Nephron progenitor cell (in vitro differentiated cells): ENCODE measurements at regions not wholly inside any gene's neighbourhood (a gene's known extent, or its start where the extent isn't known, plus 50 kb on each side); places are given as distances from the start of the nearest gene placed in this dataset.

Source experiments
- DNase-seq: peaks from one replicate; pipeline ENCODE4 v3.0.0; 2021
- H3K27ac Mint-ChIP-seq: 2 replicates; pipeline ENCODE4 v1.8.0; 2021; ENCODE audit warnings: mild to moderate bottlenecking, moderate library complexity, mixed read lengths
- H3K27me3 Mint-ChIP-seq: 2 replicates; pipeline ENCODE4 v1.8.0; 2021; ENCODE audit warnings: mild to moderate bottlenecking, low read depth, mixed read lengths; ENCODE audit not compliant: poor library complexity
- H3K36me3 Mint-ChIP-seq: 2 replicates; pipeline ENCODE4 v1.8.0; 2021; ENCODE audit warnings: low read depth, mixed read lengths
- H3K4me1 Mint-ChIP-seq: 2 replicates; pipeline ENCODE4 v1.8.0; 2021; ENCODE audit warnings: mixed read lengths
- H3K4me3 Mint-ChIP-seq: 2 replicates; pipeline ENCODE4 v1.8.0; 2021; ENCODE audit warnings: mild to moderate bottlenecking, moderate library complexity, mixed read lengths
- H3K9me3 Mint-ChIP-seq: 2 replicates; pipeline ENCODE4 v1.8.0; 2021; ENCODE audit warnings: mild to moderate bottlenecking, moderate library complexity, mixed read lengths
- TF ChIP-seq, protein P1 (sequence below): fragments of 200-600 bp; sonication (generic); IDR thresholded peaks from 2 replicates; pipeline ENCODE4 v1.5.0; 2021; ENCODE audit warnings: antibody characterized with exemption

DNA sequence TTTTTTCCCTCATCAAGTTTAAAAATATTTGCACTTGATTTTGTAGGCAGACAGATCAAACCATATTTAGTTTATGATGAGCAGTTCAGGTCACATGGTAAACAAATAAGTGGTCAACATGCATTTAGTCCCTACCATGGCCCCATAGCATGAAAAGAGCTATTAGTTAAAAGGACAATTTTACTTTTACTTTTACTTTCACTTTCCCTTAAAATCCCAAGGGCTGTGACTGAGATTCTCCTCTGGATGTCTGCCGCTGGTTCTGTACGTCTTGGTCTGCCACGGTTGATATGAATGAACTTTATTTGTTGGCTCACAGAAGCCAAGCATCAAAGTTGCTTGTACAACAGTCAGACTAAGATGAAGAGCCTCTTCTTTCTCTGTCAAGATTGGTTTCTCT, 626.2 kb upstream of the CDH7 start:
- H3K4me1 Mint-ChIP-seq = no peaks in the 10 kb centered on the region
- H3K4me3 Mint-ChIP-seq = no peak overlapping the region
- DNase-seq = no peak
- TF ChIP-seq, protein P1, sequence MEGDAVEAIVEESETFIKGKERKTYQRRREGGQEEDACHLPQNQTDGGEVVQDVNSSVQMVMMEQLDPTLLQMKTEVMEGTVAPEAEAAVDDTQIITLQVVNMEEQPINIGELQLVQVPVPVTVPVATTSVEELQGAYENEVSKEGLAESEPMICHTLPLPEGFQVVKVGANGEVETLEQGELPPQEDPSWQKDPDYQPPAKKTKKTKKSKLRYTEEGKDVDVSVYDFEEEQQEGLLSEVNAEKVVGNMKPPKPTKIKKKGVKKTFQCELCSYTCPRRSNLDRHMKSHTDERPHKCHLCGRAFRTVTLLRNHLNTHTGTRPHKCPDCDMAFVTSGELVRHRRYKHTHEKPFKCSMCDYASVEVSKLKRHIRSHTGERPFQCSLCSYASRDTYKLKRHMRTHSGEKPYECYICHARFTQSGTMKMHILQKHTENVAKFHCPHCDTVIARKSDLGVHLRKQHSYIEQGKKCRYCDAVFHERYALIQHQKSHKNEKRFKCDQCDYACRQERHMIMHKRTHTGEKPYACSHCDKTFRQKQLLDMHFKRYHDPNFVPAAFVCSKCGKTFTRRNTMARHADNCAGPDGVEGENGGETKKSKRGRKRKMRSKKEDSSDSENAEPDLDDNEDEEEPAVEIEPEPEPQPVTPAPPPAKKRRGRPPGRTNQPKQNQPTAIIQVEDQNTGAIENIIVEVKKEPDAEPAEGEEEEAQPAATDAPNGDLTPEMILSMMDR = no peak
- H3K27ac Mint-ChIP-seq = no peak overlapping the region
- H3K36me3 Mint-ChIP-seq = peaks cover 8% of the 10 kb centered on the region
- H3K9me3 Mint-ChIP-seq = peaks cover 39% of the 10 kb centered on the region
- no peaks in the 10 kb centered on the region for H3K27me3 Mint-ChIP-seq

DNA sequence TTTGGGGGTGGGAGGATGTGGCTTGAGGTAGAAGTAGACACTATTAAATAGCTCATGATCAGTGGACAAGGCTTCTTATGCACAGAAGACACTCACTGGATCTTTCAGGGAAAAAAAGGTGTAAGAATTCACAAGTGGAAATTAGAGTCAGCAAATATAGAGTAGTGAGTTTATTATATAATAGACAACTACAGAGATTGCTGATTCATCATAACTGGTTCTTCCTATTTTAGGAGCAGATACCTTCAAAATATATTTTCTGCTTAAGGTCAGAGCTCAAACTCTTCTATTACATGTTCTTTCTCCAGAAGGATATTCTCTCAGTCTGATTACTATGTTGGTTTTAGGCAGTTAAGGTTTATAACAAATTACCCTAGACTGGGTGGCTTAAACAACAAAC, 646.9 kb upstream of the CDH7 start:
- Mint-ChIP-seq H3K27ac (no peak overlapping the region), H3K9me3 (no peaks in the 10 kb centered on the region), H3K36me3 (no peaks in the 10 kb centered on the region), H3K4me3 (no peak overlapping the region), H3K4me1 (no peaks in the 10 kb centered on the region), H3K27me3 (no peaks in the 10 kb centered on the region)
- no peak for DNase-seq
- TF ChIP-seq, protein P1 = no peak

DNA sequence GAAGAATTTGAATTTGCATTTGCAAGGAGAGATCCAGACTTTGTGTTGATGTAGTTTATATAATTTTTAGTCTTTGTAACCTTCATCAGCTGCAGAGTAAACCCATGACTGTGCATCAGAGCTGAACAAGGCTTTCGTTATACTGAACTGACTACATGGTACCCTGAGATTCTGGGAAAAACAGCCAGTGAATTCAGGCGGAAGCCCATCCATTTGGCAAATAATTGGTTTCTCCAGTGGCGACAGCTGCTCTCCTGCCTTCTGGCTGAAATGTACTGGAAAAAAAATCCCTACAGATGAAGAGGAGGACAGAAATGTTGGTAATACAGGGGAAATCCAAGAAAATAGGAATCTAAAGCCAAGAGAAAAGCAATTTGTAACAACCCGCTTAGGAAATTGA, 657.5 kb upstream of the CDH7 start:
- Mint-ChIP-seq H3K27ac (no peak overlapping the region), H3K36me3 (no peaks in the 10 kb centered on the region), H3K4me1 (no peaks in the 10 kb centered on the region), H3K4me3 (no peak overlapping the region), H3K27me3 (peaks cover 4% of the 10 kb centered on the region), H3K9me3 (no peaks in the 10 kb centered on the region)
- DNase-seq = no peak
- TF ChIP-seq, protein P1 = no peak

DNA sequence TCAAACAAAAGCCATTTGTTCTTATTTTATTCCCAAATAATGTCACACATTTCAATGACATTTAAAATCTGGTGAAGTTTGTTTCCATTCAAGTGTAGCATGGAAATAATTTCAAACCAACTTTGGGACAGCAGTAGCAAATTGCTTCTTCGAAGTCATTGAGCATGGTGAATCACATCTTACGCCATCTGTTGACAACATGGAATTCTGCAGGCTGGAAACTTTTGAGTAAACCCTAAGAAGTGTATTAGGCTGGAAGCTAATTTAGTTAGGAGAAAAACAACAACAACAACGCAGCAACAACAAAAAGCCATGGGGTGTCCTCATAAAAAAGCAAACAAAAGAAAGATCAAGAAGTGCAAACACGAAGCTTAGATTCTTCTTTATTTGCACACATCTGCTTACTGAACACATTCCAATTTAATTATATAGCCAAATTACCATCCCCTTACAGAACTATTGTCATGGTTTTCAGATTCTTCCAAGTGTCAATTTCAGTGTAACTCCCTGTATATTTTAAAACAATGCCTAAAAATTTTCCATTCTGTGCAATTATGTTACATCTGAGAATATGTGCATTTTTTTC, 659.0 kb upstream of the CDH7 start:
- no peak overlapping the region for H3K27ac Mint-ChIP-seq
- no peaks in the 10 kb centered on the region for H3K36me3 Mint-ChIP-seq
- peak; percentile 13 for DNase-seq
- no peaks in the 10 kb centered on the region for H3K4me1 Mint-ChIP-seq
- no peaks in the 10 kb centered on the region for H3K9me3 Mint-ChIP-seq
- H3K4me3 Mint-ChIP-seq = no peak overlapping the region
- TF ChIP-seq, protein P1 = peak; percentile 61
- H3K27me3 Mint-ChIP-seq = peaks cover 4% of the 10 kb centered on the region

DNA sequence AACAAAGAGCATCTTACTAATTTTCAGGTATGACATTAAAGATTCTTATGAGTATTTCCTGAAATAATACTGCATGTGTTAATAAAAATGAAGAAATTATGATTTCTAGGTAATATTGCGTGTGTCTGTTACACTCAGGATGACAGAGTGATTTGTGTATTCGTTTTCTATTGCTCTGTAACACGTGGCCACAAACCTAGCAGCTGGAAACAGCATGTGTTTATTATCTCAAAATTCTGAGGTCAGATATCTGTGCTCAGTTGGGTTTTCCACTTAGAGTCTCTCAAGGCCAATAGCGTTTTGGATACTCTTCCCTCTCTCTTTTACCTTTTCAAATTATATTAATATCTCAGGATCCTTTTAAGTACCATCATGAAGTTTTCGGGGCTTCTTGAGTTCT, 667.9 kb upstream of the CDH7 start:
- Mint-ChIP-seq H3K9me3 (no peaks in the 10 kb centered on the region), H3K36me3 (no peaks in the 10 kb centered on the region), H3K4me3 (no peak overlapping the region), H3K4me1 (no peaks in the 10 kb centered on the region), H3K27me3 (no peaks in the 10 kb centered on the region), H3K27ac (no peak overlapping the region)
- DNase-seq = no peak
- TF ChIP-seq, protein P1 = no peak

DNA sequence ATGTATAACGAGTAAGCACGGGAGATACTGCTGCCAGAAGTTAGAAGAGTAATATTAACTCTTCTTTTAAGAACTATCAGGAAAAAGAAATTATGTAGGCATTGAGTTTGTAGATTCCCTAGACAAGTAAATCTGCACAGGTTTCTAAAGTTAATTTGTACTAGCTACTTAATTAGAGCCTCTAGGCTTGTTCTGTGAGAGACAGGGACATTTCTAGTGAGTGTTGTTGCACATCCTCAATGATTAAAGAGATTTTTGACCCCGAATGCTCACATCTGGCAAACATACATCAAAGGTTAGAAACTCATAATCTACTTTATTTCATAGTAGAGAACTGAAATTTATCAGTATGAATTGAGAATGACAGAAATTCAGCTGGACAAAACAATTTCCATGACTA, 669.0 kb upstream of the CDH7 start:
- H3K9me3 Mint-ChIP-seq = no peaks in the 10 kb centered on the region

More for the DNA sequence above, 669.0 kb upstream of the CDH7 start:
- TF ChIP-seq, protein P1 = no peak
- Mint-ChIP-seq H3K27ac (peak overlapping the region; percentile 5), H3K36me3 (no peaks in the 10 kb centered on the region), H3K4me3 (no peak overlapping the region), H3K4me1 (no peaks in the 10 kb centered on the region), H3K27me3 (no peaks in the 10 kb centered on the region)
- DNase-seq = no peak
